NCI-H2227 (cell line): ENCODE measurements at regions not wholly inside any gene's neighbourhood (a gene's known extent, or its start where the extent isn't known, plus 50 kb on each side); places are given as distances from the start of the nearest gene placed in this dataset.

Experiments
- DNase-seq: peaks from one replicate; lab custom pipeline; 2025; ENCODE audit not compliant: unreplicated experiment; lab: John Stamatoyannopoulos, UW

DNA sequence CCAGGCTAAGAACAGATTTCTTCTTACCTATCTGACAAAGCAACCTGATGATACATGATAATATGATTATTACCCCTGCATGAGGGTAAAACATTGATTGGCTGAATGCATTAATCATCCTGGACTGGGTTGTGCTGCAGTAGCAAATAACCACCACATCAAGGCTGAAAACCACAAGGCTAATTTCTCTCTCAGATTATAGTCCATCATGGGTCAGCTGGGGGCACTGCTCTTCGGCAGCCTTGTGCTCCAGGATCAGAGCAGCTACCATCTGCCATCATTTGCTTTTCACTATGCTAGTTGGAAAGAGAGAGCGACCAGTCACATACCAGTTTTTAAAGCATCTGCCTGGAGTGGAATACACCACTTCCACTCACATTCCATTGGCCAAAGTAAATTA lies 383.5 kb downstream of the RASEF start:
- peak; percentile 19 for DNase-seq

DNA sequence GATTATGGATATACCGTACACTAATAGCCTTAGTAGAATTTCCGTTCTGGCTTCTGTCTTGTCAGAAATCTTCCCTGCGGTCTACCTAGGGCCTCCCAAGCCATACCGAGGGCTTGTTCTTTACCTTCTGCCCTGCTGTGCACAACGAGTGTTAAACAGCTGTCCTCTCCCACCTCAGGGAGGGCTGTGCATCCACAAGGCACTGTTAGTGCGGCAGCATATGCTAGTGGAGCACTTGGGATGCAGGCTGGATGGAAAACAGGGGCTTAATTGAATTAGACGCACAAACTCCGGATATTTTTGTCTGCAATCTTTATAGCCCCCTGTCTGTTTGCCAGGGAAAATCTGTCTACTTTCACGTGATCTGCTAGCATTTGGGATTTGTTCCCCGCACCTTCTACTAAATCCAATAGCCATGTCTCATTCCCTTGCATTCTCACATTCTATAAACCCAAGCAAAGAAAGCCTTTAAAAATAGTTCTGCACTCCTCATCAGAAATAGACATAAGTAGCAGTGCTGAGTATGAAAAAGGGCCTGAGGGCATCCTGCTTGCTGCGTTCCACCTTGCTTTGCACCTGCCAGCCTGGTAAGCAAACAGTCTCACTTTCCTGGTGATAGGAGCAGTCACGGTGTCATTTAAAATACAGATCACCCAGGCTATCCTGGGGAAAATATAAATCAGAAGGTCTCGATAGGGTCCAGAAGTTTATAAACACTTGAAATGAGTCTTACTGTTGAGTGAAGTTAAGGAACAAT lies 382.6 kb downstream of the RASEF start:
- no peak for DNase-seq

DNA sequence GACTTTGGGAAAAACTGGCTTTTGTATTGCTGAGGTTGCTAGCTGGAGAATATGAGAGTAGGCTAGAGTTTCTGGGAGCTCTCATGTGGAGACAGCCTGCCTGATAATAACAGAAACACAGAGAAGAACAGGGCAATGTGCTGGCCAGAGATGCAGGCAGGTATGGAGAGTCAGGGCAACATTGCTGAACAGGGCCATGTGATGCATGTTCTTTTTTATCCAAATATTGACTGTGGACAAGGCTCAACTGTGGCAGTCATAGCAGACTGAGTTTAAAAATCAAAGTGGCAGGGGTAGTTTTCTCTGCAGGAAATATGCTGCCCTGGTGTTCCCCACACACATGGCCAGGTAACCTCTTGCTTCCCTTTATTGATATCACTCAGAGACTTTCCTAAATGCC lies 381.1 kb downstream of the RASEF start:
- DNase-seq: no peak

DNA sequence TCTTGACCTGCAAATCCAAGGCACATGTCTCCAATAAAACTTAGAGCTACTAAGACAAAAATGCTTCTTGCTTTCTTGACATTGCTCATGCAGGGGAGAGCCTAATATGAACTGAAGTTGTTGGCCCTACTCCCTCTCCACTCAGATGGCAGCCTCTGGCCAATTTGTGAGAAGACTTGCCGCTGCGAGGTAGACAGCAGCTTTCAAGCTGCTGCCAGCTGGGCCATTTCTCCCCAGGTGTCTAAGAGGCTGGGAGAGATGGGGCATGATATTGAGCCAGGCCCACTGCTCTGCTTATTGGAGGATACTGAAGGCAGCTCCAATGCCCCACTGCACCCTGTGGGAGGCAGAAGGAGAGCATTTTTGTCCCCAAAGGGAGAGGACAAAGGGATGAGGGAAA lies 380.5 kb downstream of the RASEF start:
- no peak for DNase-seq

DNA sequence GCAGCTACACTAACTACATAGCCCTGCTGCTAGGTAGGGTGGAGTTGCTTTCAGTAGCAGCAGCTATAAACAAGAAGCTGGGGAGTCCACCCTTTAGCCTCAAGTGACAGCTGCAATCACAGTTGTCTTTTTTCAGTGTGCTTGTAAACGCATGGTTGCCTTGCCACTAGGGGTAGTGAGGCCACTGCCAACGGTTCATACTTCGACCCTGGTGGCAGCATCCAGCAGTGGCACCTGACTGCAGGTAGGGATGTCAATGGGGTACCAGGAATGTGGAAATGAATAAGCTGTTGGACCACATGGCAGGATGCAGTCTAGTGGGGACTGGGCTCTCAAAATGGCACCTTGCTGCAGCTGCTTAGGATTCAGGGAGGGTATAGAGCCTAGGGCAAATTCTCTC lies 367.2 kb downstream of the RASEF start:
- no peak for DNase-seq

DNA sequence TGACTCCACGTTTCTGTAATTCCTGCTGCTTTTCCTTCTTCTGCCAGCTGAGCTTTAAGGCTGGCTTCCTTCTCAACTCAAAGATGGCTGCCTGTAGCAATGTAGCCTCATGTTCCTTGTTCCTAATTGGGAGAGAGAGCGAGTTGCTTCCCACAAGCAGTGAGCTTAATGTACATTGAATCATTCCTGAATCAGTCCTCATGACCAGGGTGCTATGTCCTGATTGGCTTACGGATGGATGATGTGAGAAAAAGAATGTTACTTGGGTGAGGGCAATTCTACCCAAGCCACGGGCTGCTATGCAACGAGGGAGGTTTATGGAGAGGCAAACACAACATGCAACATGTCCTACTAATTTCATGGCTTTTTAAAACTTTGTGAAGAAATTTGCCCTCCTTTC lies 356.2 kb downstream of the RASEF start:
- DNase-seq: no peak

DNA sequence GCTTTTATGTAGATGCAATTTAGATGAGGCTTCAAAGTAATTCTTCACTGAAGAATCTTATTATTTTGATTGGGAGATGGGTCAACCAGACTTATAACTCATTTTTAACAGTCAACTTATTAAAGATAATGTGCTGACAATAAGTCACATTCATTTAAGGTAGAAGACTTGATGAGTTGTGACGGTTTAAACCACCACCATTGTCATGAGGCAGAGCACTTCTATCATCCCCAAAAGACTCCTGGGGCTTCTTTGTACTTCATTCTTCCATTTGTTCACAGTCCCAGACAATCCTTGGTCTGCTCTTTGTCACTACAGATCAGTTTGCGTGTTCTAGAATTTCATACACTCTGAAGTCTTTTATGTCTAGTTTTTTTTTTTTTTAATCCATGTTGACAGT lies 346.1 kb downstream of the RASEF start:
- no peak for DNase-seq

DNA sequence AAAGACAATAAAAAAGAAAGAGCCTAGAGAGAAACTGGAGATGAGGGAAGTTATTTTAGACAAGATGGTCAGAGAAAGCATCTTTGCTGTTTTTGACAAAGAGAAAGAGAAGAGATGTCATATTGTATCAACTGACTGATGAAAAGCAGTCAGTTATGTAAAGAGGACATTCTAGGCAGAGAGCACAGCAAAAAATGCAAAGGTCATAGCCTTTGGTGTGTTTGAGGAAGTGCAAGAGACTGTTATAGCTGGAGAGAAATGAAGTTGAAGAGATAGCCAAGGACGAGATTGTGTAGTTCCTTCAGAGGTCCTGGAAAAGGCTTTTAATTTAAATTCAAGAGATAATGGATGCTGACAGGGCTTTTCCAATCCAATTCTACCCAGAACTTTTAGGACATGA lies 342.4 kb downstream of the RASEF start:
- no peak for DNase-seq

DNA sequence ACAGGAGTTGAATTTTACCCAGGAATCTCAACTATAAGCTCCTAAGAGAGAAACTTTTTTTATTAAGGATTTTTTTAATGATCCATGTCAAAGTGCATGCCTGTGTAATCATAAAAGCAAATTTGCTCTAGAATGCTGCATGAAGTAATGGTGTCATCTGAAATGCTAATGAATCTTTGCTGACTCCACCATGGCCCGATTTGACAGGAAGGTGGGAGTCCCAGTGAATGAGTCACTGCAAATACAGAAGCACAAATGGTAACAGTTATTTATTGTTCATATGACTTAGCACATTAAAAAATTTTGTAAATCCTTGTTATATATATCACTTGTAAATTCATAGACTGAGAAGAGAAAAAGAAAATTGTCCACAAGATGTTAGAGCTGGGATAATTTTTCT lies 341.3 kb downstream of the RASEF start:
- no peak for DNase-seq

DNA sequence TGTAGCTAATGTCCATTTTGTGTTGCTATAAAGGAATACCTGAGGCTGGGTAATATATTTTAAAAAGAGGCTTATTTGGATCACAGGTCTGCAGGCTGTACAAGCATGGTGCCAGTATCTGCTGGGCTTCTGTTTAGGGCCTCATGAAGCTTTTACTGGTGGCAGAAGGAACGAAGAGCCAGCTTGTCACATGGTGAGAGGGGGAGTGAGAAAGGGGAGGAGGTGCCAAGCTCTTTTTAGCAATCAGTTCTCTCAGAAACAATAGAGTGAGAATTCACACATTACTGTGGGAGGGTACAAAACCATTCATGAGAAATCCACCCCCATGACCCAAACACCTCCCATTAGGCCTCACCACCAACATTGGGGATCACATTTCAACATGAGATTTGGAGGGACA lies 340.9 kb downstream of the RASEF start:
- DNase-seq: no peak

DNA sequence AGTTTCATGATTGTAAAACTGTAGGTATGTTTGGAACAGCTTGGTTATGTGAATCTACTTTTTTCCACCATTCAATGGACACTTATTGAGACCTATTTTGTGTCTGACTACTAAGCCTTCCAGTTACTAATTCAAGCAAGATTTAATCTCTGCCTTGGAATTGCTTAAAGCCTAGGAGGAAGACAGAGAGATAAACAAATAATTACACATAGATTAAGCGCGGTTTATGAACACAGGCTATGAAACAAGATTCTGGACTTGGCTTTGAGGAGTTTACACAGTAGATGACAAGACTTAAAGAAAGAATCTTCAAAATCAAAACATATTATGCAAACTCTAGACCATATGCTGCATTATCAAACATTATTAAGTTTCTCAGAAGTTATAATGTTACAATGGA lies 340.4 kb downstream of the RASEF start:
- DNase-seq: no peak

DNA sequence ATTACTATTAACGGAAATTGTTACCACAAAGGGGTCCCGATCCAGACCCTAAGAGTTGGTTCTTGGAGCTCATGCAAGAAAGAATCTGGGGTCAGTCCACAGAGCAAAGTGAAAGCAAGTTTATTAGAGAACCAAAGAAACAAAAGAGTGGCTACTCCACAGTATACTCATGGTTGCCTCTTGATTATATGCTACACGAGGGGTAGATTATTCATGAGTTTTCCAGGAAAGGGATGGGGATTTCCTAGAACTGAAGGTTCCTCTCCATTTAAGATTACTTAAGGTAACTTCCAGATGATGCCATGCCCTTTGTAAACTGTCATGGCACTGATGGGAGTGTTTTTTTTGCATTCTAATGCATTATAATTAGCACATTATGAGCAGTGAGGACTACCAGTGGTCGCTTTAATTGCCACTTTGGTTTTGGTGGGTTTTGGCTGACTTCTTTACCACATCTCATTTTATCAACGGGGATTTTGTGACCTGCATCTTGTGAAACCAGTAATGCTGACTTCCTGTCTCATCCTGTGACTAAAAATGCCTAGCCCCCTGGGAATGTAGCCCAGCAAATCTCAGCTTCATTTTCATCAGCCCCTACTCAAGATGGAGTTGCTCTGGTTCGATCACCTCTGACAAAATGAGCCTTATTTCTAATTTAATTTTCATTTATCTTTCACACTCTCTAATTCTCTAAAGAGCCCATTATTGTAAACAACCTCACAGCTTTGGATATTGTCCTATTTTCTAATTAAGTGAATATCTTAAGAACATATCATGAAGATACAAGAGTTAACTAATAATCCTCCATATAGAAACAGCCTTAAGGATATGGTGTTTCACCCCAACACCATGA lies 336.3 kb downstream of the RASEF start:
- DNase-seq: no peak

DNA sequence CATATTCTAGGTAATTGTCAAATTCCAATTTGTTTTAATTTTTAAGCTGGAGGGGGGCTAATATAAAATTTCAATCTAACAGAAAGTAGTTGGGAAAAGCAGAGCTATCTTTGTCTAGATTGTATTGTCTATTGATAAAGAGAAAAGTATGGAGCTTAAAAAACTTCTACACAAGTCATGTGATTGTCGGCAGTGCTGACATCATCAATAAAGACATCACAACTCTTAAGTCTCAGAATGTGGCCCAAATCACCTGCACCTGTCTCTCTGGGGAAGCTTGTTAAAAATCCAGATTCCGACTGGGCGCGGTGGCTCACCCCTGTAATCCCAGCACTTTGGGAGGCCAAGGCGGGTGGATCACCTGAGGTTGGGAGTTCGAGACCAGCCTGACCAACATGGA lies 333.8 kb downstream of the RASEF start:
- no peak for DNase-seq

DNA sequence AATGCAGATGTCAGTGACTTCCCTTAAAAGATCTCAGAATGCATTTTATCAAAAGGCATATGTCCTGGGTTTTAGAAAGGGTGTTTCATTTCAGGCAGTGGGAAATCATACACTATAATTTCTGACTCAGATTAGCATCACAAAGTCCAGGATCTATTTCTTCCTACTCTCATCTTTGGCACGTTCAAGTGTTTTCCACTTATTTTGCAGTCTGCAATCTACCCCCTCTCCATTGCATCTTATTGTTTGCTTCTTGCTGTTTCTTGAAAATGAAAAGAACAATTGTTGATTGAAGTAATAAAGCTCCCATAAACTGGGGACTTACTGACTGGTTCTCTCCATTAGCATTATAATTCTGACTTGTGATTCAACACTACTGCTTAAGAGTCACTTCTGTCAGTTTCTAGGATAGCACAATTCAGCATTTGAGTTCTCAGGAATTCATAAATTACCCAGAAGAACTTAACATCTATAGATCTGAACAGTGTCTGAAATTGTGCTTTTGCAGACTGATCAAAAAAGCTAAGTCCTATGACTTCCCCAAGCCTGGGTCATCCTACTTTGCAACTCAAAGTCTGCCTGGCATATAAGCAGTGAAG lies 332.9 kb downstream of the RASEF start:
- DNase-seq: peak; percentile 12

DNA sequence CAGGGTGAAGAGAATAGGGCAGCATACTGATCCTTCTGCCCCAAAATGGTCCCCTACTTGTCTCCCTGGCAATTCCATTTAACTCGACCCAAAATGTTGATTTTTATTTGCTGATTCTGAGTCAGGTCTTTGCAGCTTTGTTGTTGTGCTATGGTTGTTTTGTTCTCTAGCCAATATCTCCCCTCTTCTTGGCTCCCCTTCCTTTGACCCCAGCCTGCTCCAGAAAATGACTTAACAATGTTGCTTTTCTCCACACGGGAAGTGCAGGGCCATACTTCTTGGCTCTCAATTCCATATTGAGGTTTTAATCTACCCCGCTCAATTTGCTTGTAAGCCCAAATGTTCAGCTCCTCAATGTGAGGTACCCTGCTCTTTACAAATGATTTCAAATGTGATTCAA lies 330.0 kb downstream of the RASEF start:
- no peak for DNase-seq

DNA sequence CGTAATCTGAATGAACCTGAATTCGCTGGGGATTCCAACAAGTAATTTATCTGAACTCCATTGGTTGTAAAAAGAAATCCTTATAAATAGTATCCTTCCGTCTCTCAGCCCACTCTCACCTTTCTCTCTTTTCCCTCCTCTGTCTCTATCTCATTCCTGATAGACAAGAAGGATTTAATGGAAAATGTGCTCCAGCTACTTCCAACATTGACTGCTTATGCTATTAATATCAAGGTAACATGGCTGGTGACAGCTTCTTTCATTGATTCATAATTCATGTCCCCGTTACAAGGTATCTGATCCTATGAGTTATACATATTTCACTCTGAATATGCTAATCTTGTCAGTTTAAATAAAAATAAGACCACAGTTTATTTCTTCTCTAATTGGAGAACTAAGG lies 326.8 kb downstream of the RASEF start:
- no peak for DNase-seq

DNA sequence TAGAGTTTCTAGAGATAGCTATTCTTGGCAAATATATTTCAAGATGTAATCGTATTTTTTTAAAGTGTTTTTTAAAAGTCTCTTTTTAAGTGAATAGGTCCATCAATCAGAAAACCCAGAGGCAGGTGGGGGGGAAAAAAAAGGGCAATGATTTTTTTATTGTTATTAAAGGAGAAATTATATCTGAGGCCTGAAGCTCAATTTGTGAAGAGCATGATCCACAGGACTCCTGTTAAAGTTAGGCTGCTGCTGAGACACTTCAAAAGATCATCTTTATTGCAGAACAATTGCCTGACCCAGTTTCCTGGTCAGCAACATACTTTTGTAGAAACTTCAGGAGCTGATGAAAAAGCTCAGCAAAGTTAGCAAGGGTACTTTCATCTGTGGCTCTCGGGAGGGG lies 326.2 kb downstream of the RASEF start:
- no peak for DNase-seq

DNA sequence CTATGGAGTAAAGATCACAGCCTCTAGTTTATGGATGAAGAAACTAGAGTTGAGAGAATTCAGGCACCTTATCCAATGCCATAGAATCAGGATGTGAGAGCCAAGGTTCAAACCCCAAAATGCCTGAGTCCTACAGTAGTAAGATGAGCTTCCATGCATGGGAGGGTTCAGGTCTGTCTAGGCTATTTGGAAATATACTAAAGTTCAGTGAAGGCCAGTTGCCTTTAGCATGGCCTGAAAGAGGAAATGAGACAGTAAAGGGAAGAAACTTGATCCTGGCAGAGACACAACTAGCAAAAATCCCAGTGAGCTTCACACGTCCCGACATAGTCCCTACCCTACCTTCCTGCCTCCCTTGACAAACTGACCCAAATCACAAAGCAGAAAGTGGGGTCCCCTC lies 317.0 kb downstream of the RASEF start:
- DNase-seq: no peak

DNA sequence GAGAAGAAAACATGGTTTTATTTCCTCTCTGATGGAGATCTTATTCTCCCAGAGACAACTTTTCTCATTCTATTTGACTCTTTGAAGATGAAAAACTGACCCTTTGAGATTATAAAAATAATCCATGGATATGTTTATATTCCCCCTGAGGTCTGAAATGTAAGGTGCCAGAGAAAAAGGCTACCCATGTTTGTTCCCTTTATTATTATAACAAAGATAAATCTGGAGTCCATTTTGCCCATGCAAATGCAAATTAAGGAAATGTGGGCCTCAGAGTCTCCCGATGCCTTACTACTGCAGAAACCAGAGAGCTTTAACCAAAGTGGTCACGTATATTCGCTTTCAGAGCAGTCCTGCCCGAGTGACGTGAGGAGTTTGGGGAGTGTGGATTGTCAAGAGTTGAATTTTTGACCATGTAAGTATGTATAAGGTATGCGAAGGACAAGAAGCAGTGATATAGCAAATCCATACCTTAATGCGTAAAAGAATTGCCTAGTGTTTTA lies 312.5 kb downstream of the RASEF start:
- DNase-seq: no peak

DNA sequence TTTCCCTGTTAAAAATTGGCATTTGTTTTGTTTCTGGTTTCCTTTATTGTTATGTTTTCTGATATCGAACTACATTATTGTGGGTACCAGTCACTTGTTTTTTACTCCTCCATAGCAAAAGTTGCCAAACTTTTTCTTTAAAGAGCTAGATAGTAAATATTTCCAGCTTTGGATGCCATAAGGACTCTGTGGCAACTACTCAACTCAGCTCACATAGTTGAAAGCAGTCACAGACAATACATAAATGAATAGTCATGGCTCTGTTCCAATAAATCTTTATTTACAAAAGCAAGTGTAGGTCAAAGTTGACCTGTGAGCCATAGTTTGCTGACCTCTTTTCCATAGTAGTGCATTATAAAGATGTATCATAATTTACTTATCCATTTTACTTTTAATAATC lies 305.0 kb downstream of the RASEF start:
- DNase-seq: no peak

DNA sequence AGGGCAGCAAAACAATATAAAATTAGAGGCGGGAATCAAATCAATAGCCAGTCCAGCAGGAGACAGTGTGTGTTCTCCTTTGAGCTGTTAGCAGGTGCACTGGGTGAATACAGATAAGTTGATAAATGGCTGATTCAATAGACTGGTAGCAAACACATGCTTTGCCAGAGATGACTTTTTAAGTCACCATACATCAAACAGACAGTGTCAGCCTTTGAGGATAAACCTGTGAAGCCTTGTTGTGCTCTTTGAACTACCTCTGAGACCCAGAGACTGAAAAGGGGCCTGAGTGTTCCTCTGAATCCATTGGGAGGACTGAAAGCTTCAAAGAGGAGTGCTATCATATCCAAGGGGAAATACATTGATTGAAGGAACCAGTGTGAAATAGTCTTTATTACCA lies 301.9 kb downstream of the RASEF start:
- DNase-seq: no peak

DNA sequence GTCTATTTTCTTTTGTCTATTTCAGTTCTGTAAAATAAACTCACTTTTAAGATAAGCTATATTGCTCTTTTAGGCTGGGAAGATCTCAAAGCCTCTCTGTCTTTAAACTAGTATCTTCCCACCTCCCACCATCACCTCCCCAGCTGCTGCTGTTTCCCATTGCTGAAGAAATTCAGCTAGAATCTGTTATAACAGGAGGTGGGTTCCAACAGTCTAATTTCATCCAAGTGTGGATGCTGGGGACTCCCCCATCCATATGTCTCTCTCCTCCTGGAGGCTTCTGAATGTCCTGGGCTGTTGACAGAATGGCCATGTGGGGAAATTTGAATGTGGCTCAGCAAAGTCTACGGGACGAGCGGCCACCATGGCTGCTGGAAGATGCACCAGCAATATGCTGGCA lies 301.0 kb downstream of the RASEF start:
- no peak for DNase-seq
